ENCODE measurements at regions not wholly inside any gene's neighbourhood (a gene's known extent, or its start where the extent isn't known, plus 50 kb on each side); places are given as distances from the start of the nearest gene placed in this dataset.

DNA sequence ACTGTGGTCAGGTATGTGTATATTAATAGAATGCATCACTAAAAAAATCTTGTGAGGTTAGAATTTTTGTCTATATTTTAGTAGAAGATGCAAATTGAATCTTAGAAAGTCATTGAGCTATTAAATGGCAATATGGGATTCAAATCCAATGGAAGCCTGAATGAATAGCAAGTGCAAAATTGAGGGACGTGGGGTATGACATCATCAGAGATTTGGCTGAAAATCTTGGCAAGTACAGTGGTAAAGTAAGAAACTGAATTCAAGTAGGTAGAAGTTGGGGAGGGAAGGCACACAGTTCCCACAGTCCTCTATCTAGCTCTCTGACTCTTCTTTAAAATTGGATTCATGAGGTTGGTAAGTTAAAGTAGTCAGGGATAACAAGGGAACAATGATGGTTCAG lies 97.4 kb upstream of the SSTR1 start:
- WGBS, 3 donors = 21 to 49% (median 34%) methylated on average over 1 of the region's 1 CpG
- TF ChIP-seq, protein P1, sequence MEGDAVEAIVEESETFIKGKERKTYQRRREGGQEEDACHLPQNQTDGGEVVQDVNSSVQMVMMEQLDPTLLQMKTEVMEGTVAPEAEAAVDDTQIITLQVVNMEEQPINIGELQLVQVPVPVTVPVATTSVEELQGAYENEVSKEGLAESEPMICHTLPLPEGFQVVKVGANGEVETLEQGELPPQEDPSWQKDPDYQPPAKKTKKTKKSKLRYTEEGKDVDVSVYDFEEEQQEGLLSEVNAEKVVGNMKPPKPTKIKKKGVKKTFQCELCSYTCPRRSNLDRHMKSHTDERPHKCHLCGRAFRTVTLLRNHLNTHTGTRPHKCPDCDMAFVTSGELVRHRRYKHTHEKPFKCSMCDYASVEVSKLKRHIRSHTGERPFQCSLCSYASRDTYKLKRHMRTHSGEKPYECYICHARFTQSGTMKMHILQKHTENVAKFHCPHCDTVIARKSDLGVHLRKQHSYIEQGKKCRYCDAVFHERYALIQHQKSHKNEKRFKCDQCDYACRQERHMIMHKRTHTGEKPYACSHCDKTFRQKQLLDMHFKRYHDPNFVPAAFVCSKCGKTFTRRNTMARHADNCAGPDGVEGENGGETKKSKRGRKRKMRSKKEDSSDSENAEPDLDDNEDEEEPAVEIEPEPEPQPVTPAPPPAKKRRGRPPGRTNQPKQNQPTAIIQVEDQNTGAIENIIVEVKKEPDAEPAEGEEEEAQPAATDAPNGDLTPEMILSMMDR (IDR thresholded peaks at IDR 0.05) = no peak
- Histone ChIP-seq H3K27ac (no peak overlapping the region), H3K36me3 (ENCODE audit: insufficient read depth in 1 of 2, low read depth in 1 of 2) (no peaks in the 10 kb centered on the region), H3K9me3 (no peaks in the 10 kb centered on the region), H3K4me1 (no peaks in the 10 kb centered on the region), H3K27me3 (ENCODE audit: insufficient read depth in 3 of 3, low read length in 2 of 3) (no peaks in the 10 kb centered on the region), H3K4me3 (no peak overlapping the region)
- DNase-seq (no peak), ATAC-seq (no peak)
- intact Hi-C loops (cut with DNase I) = no loop called here

DNA sequence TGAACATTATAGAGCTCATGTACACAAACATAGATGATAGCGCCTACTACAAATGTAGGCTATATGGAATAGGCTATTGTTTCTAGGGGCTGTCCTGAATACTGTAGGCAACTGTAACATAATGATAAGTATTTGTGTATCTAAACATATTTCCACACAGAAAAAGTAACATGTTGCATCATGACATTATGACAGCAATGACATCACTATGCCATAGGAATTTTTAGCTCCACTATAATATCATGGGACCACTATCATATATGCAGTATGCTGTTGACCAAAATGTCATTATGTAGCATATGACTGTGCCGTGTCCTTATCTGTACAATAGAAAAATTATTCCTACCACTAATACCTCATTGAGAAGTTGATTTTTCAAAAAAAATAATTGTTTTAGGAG lies 96.7 kb upstream of the SSTR1 start:
- TF ChIP-seq, protein P1 (IDR thresholded peaks at IDR 0.05) = no peak
- Histone ChIP-seq H3K4me1 (no peaks in the 10 kb centered on the region), H3K4me3 (no peak overlapping the region), H3K9me3 (no peaks in the 10 kb centered on the region), H3K36me3 (ENCODE audit: insufficient read depth in 1 of 2, low read depth in 1 of 2) (no peaks in the 10 kb centered on the region), H3K27ac (no peak overlapping the region), H3K27me3 (ENCODE audit: insufficient read depth in 3 of 3, low read length in 2 of 3) (no peaks in the 10 kb centered on the region)
- no peak for ATAC-seq
- intact Hi-C loops (cut with DNase I) = no loop called here
- no peak for DNase-seq
- WGBS, 3 donors = 96 to 98% (median 97%) methylated on average over 2 of the region's 2 CpGs

DNA sequence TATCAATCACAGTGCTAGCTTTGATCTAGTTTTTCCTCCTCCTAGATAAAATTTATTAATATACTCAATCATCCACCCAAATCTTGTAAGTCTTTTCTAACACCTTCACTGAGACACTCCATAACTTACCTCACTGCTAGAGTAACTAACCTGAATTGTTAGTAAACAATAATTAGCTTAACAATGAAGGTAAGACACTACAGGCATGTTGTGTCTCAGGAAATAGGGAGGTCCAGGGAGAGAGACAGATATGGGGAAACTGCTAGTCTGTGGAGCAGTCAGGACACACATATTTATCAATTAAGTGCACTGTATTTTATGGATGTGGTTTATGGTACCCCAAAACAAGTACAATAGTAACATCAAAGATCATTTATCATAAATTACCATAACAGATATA lies 94.2 kb upstream of the SSTR1 start:
- DNase-seq (no peak), ATAC-seq (no peak)
- Histone ChIP-seq H3K36me3 (ENCODE audit: insufficient read depth in 1 of 2, low read depth in 1 of 2) (no peaks in the 10 kb centered on the region), H3K27ac (no peak overlapping the region), H3K4me1 (no peaks in the 10 kb centered on the region), H3K27me3 (ENCODE audit: insufficient read depth in 3 of 3, low read length in 2 of 3) (no peaks in the 10 kb centered on the region), H3K9me3 (no peaks in the 10 kb centered on the region), H3K4me3 (no peak overlapping the region)
- intact Hi-C loops (cut with DNase I) = no loop called here
- TF ChIP-seq, protein P1 (IDR thresholded peaks at IDR 0.05) = no peak

DNA sequence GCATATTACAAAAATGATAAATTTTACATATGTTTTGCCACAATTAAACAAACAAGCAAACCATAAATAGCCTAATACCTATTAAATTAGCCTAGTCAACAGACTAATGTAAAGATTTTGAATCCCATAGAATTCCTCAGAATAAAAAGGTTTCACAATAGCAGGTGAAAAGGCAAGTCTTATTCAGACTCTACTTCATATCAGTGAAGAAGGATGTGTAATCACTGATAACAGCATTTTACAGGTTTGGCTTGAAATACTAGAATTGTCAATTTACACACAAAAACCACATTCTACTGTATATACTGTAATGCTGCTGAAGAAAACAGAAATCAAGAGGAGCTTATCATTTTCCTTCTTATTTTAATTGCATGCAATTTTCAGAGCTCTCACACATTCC lies 90.8 kb upstream of the SSTR1 start:
- TF ChIP-seq, protein P1 (IDR thresholded peaks at IDR 0.05) = no peak
- no peak overlapping the region for H3K27ac ChIP-seq
- DNase-seq = no peak
- ATAC-seq = no peak
- intact Hi-C loops (cut with DNase I) = no loop called here
- no peaks in the 10 kb centered on the region for H3K27me3 ChIP-seq (ENCODE audit: insufficient read depth in 3 of 3, low read length in 2 of 3)
- no peaks in the 10 kb centered on the region for H3K36me3 ChIP-seq (ENCODE audit: insufficient read depth in 1 of 2, low read depth in 1 of 2)
- no peaks in the 10 kb centered on the region for H3K9me3 ChIP-seq
- H3K4me1 ChIP-seq = no peaks in the 10 kb centered on the region
- H3K4me3 ChIP-seq = no peak overlapping the region

DNA sequence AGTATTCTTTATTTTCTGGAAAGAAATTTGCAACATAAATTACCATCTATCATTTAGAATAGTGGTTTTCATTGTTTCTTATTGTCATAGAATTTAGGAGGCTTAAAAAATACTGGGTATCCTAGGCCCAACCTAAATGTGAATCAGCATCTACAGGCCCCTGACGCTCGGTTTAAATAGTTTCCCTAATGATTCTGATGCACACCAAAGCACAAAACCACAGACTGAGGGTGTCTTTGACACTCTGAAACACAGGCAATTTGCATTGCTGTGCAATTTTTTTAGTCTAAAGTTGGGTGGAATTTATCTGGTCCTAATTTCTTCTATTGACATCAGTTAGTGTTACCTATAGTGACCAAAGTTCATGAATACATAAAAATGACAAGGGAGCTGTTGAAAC lies 87.6 kb upstream of the SSTR1 start:
- ATAC-seq (no peak), DNase-seq (no peak)
- no peaks in the 10 kb centered on the region for H3K27me3 ChIP-seq (ENCODE audit: insufficient read depth in 3 of 3, low read length in 2 of 3)
- H3K4me3 ChIP-seq = no peak overlapping the region
- TF ChIP-seq, protein P1 (IDR thresholded peaks at IDR 0.05) = no peak
- no peak overlapping the region for H3K27ac ChIP-seq
- intact Hi-C loops (cut with DNase I) = no loop called here
- 87 to 92% (median 88%) methylated on average over 2 of the region's 2 CpGs for WGBS, 3 donors
- no peaks in the 10 kb centered on the region for H3K4me1 ChIP-seq
- H3K36me3 ChIP-seq (ENCODE audit: insufficient read depth in 1 of 2, low read depth in 1 of 2) = no peaks in the 10 kb centered on the region
- H3K9me3 ChIP-seq = no peaks in the 10 kb centered on the region

Data from psoas muscle (tissue), 7 donors.